HL-60 (cell line): ENCODE measurements at regions not wholly inside any gene's neighbourhood (a gene's known extent, or its start where the extent isn't known, plus 50 kb on each side); places are given as distances from the start of the nearest gene placed in this dataset.

ENCODE experiments used
- CTCF ChIP-seq: IDR thresholded peaks from one replicate; pipeline ENCODE4 v1.5.1; 2011; ENCODE audit warnings: low read length, control low read depth, inconsistent platforms; ENCODE audit not compliant: insufficient read depth
- POLR2AphosphoS5 ChIP-seq: IDR thresholded peaks from 2 replicates; pipeline ENCODE4 v1.6.1; 2012; ENCODE audit warnings: low read depth

- TF ChIP-seq CTCF (no peak), POLR2AphosphoS5 (no peak)
Observed at GRCh38 chr7:114789161-114789560, 132.7 kb upstream of the MDFIC start.
